HepG2 (cell line): ENCODE measurements at regions not wholly inside any gene's neighbourhood (a gene's known extent, or its start where the extent isn't known, plus 50 kb on each side); places are given as distances from the start of the nearest gene placed in this dataset.

Source experiments
- ATAC-seq: fragments of 200-7000 bp; cut with Tn5 transposase; 3 replicates; pipeline ENCODE4 v1.9.1; 2020; ENCODE audit warnings: mild to moderate bottlenecking, moderate library complexity
- BruUV-seq: library from RNA; stranded (reverse); fragments of 400-500 nt; replicated peaks from 2 replicates; lab custom pipeline; 2021; lab: Mats Ljungman, UMichigan
- CTCF ChIA-PET: fragments of 300-600 bp; formaldehyde crosslinking; extraction: SDS; loops from one replicate; lab custom pipeline; 2021; ENCODE audit warnings: low total read pairs, inconsistent platforms, low intra/inter-chr PET ratio; lab: Yijun Ruan, JAX
- POLR2A ChIA-PET: fragments of 350-600 bp; sonication (Branson Sonifier 250); formaldehyde crosslinking; loops from one replicate; lab custom pipeline; 2020; ENCODE audit warnings: antibody characterized with exemption, inconsistent platforms; lab: Yijun Ruan, JAX
- DNase-seq: peaks from one replicate; pipeline ENCODE4 v3.0.0-alpha.2; 2015; ENCODE audit warnings: low spot score
- FAIRE-seq: peaks from 3 replicates; lab custom pipeline; 2011; peaks lifted over from hg19 to GRCh38; lab: Jason Lieb, UNC
- H2AFZ ChIP-seq: one replicate; pipeline ENCODE4 v1.6.1; 2011; ENCODE audit warnings: low read length, inconsistent platforms
- H3K27ac ChIP-seq: fragments of 300-600 bp; 3 replicates; pipeline ENCODE4 v1.8.0; 2011; ENCODE audit warnings: mixed run types, mild to moderate bottlenecking, mixed read lengths, low read length, inconsistent platforms; ENCODE audit not compliant: insufficient read depth; ENCODE audit errors: extremely low read length
- H3K27me3 ChIP-seq, 2 experiments: fragments of 200-600 bp in 1 of 2; 2 replicates in 1 of 2; 3 replicates in 1 of 2; pipeline versions ENCODE4 v1.6.0 to v1.8.0; 2011; ENCODE audit warnings: low read length in 2 of 2, mild to moderate bottlenecking in 2 of 2, moderate library complexity in 2 of 2, inconsistent platforms in 1 of 2; ENCODE audit not compliant: insufficient read depth in 2 of 2, control insufficient read depth in 1 of 2
- H3K36me3 ChIP-seq, 2 experiments: fragments of 200-600 bp in 1 of 2; replicated peaks in 1 of 2; 2 replicates in 1 of 2; 3 replicates in 1 of 2; pipeline versions ENCODE4 v1.5.1 to v1.8.0; 2011; ENCODE audit warnings: low read length in 2 of 2, inconsistent platforms in 1 of 2; ENCODE audit not compliant: insufficient read depth in 2 of 2, control insufficient read depth in 1 of 2
- H3K4me1 ChIP-seq: 2 replicates; pipeline ENCODE4 v1.5.1; 2012; ENCODE audit warnings: low read length, inconsistent platforms; ENCODE audit not compliant: insufficient read depth
- H3K4me2 ChIP-seq: 2 replicates; pipeline ENCODE4 v1.6.0; 2011; ENCODE audit warnings: low read depth, low read length, inconsistent platforms
- H3K4me3 ChIP-seq, 3 experiments: fragments of 200-600 bp in 1 of 3; sonication (generic), shearing (Covaris generic) in 1 of 3; replicated peaks in 1 of 3; 2 replicates each; pipeline ENCODE4 v1.5.1; 2011 to 2016; ENCODE audit warnings: low read length in 3 of 3, inconsistent platforms in 2 of 3, low read depth in 2 of 3, mild to moderate bottlenecking in 2 of 3, control low read depth in 1 of 3, mixed read lengths in 1 of 3; ENCODE audit not compliant: insufficient read depth in 1 of 3
- H3K79me2 ChIP-seq: one replicate; pipeline ENCODE4 v1.6.1; 2011; ENCODE audit warnings: low read length, inconsistent platforms; ENCODE audit not compliant: insufficient read depth
- H3K9ac ChIP-seq: 2 replicates; pipeline ENCODE4 v1.6.0; 2011; ENCODE audit warnings: mild to moderate bottlenecking, low read depth, low read length, inconsistent platforms; ENCODE audit not compliant: insufficient read depth
- H3K9me3 ChIP-seq: 2 replicates; pipeline ENCODE4 v1.5.1; 2012; ENCODE audit warnings: mild to moderate bottlenecking, low read length
- H4K20me1 ChIP-seq: 2 replicates; pipeline ENCODE4 v1.6.0; 2011; ENCODE audit warnings: inconsistent platforms, mild to moderate bottlenecking, low read length, moderate library complexity; ENCODE audit not compliant: insufficient read depth
- FLYWCH1 ChIP-seq: sonication (generic); formaldehyde crosslinking; IDR thresholded peaks from 2 replicates; pipeline ENCODE4 v1.8.1; 2023; ENCODE audit warnings: mild to moderate bottlenecking, missing genetic modification reagents
- NR2C2 ChIP-seq: sonication (generic); formaldehyde crosslinking; IDR thresholded peaks from 2 replicates; pipeline ENCODE4 v1.4.0; 2020; ENCODE audit warnings: missing genetic modification reagents, mild to moderate bottlenecking, moderate library complexity, borderline replicate concordance
- NR2F2 ChIP-seq: IDR thresholded peaks from 2 replicates; pipeline ENCODE4 v1.6.1; 2012; ENCODE audit warnings: low read depth, inconsistent platforms, borderline replicate concordance
- POLR2A ChIP-seq, 2 experiments: IDR thresholded peaks; 2 replicates each; pipeline ENCODE4 v1.6.1; 2011; ENCODE audit warnings: low read depth in 2 of 2, low read length in 2 of 2, mild to moderate bottlenecking in 1 of 2, moderate library complexity in 1 of 2; ENCODE audit not compliant: insufficient read depth in 1 of 2
- SNAPC2 ChIP-seq: sonication (generic); formaldehyde crosslinking; IDR thresholded peaks from 2 replicates; pipeline ENCODE4 v1.8.1; 2022; ENCODE audit warnings: mild to moderate bottlenecking, missing genetic modification reagents
- SOX13 ChIP-seq, 3 experiments: fragments of 450-650 bp in 1 of 3; sonication (generic) in 1 of 3; formaldehyde crosslinking in 1 of 3; IDR thresholded peaks in 2 of 3; conservative IDR thresholded peaks in 1 of 3; 2 replicates each; pipeline versions ENCODE4 v1.5.0 to v1.6.1; 2016 to 2020; ENCODE audit warnings: antibody characterized with exemption in 1 of 3, mild to moderate bottlenecking in 1 of 3, missing compliant biosample characterization in 1 of 3, missing genetic modification reagents in 1 of 3, moderate library complexity in 1 of 3
- ZBTB7B ChIP-seq: sonication (generic); formaldehyde crosslinking; IDR thresholded peaks from 2 replicates; pipeline ENCODE4 v1.4.0; 2020; ENCODE audit warnings: missing genetic modification reagents
- ZKSCAN1 ChIP-seq: fragments of 150-350 bp; IDR thresholded peaks from 2 replicates; pipeline ENCODE4 v1.6.1; 2014; ENCODE audit warnings: low read length
- ZNF143 ChIP-seq: sonication (generic); formaldehyde crosslinking; IDR thresholded peaks from 2 replicates; pipeline ENCODE4 v1.4.0; 2020; ENCODE audit warnings: missing genetic modification reagents
- ZNF234 ChIP-seq: sonication (generic); formaldehyde crosslinking; conservative IDR thresholded peaks from 2 replicates; pipeline ENCODE4 v1.5.1; 2020; ENCODE audit warnings: mild to moderate bottlenecking, missing genetic modification reagents
- ZNF713 ChIP-seq: sonication (generic); formaldehyde crosslinking; IDR thresholded peaks from 2 replicates; pipeline ENCODE4 v1.4.0; 2020; ENCODE audit warnings: mild to moderate bottlenecking, missing genetic modification reagents
- WGBS: methylation state at CpG from one replicate; pipeline ENCODE4 v1.1.6; 2017; ENCODE audit warnings: low lambda C conversion rate; 5-methylcytosine and 5-hydroxymethylcytosine counted together
- in situ Hi-C: cut with HindIII; loops from 2 replicates; pipeline ENCODE4 v1.10.0; 2017; ENCODE audit warnings: low pct_unique_long_range_greater_than_20kb; ENCODE audit not compliant: extremely low pct_ligation_motif_present
- intact Hi-C: fragments of 100-400 bp; cut with micrococcal nuclease; formaldehyde crosslinking; loops from one replicate; pipeline ENCODE4 v1.10.0; 2022; ENCODE audit not compliant: unreplicated experiment
- TF ChIP-seq, protein P1 (sequence below): IDR thresholded peaks from 2 replicates; pipeline ENCODE4 v1.6.1; 2016
- TF ChIP-seq, protein P2 (sequence below): sonication (generic); formaldehyde crosslinking; IDR thresholded peaks from 2 replicates; pipeline ENCODE4 v1.5.1; 2020; ENCODE audit warnings: mild to moderate bottlenecking, missing genetic modification reagents, borderline replicate concordance
- TF ChIP-seq, protein P3 (sequence below): sonication (generic); formaldehyde crosslinking; IDR thresholded peaks from 2 replicates; pipeline ENCODE4 v1.4.0; 2020; ENCODE audit warnings: missing genetic modification reagents
- TF ChIP-seq, protein P4 (sequence below): sonication (generic); formaldehyde crosslinking; IDR thresholded peaks from 2 replicates; pipeline ENCODE4 v1.5.1; 2020; ENCODE audit warnings: mild to moderate bottlenecking, missing genetic modification reagents, moderate library complexity

DNA sequence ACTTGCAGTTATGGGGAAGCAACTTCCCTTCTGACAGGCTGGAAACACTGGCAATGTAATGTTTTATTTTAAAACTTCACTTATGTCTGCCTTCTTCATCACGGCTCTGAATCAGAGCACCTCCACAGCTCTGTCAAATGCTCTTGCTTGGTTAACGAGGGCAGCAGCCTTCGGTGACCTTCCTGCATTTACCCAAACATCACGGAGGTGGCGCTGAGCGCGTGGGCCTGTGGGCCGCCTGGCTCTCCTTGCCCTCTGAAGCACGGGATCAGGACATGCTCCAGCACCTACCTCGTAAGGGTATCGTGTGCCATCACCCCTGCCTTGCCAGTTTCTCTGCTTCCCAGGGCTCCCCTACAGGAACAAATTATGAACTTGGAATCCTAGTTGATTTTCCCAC is 310.0 kb downstream of the TEX29 start:
- ATAC-seq: peak; percentile 24; the same call in 1 of the 3 replicates
- no peak for DNase-seq
- 14% methylated on average over 11 of the region's 11 CpGs for WGBS
- Histone ChIP-seq H3K9me3 (no peaks in the 10 kb centered on the region), H4K20me1 (no peaks in the 10 kb centered on the region), H2AFZ (no peak overlapping the region), H3K4me3 (no peak overlapping the region), H3K79me2 (no peaks in the 10 kb centered on the region), H3K27me3 (peaks cover 7 to 40% of the 10 kb centered on the region in 2 experiments; a peak in 4 of 5 replicates), H3K36me3 (no peaks in the 10 kb centered on the region), H3K27ac (no peak overlapping the region), H3K9ac (no peak overlapping the region), H3K4me1 (no peaks in the 10 kb centered on the region), H3K4me2 (no peak overlapping the region)
- no peak for FAIRE-seq
- BruUV-seq: no TSS peak
- intact Hi-C loops: no loop called here
- POLR2A ChIA-PET: no interaction called here
- CTCF ChIA-PET: no interaction called here
- in situ Hi-C loops: no loop called here
- TF ChIP-seq, protein P1, sequence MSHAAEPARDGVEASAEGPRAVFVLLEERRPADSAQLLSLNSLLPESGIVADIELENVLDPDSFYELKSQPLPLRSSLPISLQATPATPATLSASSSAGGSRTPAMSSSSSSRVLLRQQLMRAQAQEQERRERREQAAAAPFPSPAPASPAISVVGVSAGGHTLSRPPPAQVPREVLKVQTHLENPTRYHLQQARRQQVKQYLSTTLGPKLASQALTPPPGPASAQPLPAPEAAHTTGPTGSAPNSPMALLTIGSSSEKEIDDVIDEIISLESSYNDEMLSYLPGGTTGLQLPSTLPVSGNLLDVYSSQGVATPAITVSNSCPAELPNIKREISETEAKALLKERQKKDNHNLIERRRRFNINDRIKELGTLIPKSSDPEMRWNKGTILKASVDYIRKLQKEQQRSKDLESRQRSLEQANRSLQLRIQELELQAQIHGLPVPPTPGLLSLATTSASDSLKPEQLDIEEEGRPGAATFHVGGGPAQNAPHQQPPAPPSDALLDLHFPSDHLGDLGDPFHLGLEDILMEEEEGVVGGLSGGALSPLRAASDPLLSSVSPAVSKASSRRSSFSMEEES (CRISPR knock-in tag): no peak
- TF ChIP-seq, protein P2, sequence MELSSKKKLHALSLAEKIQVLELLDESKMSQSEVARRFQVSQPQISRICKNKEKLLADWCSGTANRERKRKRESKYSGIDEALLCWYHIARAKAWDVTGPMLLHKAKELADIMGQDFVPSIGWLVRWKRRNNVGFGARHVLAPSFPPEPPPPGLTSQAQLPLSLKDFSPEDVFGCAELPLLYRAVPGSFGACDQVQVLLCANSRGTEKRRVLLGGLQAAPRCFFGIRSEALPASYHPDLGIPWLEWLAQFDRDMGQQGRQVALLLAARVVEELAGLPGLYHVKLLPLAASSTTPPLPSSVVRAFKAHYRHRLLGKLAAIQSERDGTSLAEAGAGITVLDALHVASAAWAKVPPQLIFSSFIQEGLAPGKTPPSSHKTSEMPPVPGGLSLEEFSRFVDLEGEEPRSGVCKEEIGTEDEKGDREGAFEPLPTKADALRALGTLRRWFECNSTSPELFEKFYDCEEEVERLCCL (CRISPR knock-in tag): no peak
- TF ChIP-seq FLYWCH1 (CRISPR knock-in tag) (no peak), ZNF234 (no peak), POLR2A (IDR thresholded peaks at IDR 0.05; ENCODE audit: insufficient read depth in 1 of 2, low read depth in 2 of 2, low read length in 2 of 2) (no peak), ZKSCAN1 (no peak), ZNF713 (CRISPR knock-in tag) (no peak), NR2C2 (no peak), SNAPC2 (CRISPR knock-in tag) (no peak), ZBTB7B (no peak), SOX13 (IDR thresholded peaks at IDR 0.05) (no peak), SOX13 (CRISPR knock-in tag; conservative IDR thresholded peaks at IDR 0.05 in 1 of 2, IDR thresholded peaks at IDR 0.05 in 1 of 2) (no peak), NR2F2 (no peak), ZNF143 (no peak)
- TF ChIP-seq, protein P3, sequence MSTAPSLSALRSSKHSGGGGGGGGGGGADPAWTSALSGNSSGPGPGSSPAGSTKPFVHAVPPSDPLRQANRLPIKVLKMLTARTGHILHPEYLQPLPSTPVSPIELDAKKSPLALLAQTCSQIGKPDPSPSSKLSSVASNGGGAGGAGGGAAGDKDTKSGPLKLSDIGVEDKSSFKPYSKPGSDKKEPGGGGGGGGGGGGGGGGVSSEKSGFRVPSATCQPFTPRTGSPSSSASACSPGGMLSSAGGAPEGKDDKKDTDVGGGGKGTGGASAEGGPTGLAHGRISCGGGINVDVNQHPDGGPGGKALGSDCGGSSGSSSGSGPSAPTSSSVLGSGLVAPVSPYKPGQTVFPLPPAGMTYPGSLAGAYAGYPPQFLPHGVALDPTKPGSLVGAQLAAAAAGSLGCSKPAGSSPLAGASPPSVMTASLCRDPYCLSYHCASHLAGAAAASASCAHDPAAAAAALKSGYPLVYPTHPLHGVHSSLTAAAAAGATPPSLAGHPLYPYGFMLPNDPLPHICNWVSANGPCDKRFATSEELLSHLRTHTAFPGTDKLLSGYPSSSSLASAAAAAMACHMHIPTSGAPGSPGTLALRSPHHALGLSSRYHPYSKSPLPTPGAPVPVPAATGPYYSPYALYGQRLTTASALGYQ (CRISPR knock-in tag): no peak
- TF ChIP-seq, protein P4, sequence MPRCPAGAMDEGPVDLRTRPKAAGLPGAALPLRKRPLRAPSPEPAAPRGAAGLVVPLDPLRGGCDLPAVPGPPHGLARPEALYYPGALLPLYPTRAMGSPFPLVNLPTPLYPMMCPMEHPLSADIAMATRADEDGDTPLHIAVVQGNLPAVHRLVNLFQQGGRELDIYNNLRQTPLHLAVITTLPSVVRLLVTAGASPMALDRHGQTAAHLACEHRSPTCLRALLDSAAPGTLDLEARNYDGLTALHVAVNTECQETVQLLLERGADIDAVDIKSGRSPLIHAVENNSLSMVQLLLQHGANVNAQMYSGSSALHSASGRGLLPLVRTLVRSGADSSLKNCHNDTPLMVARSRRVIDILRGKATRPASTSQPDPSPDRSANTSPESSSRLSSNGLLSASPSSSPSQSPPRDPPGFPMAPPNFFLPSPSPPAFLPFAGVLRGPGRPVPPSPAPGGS (CRISPR knock-in tag): no peak
